Keratinocyte (primary cell): ENCODE measurements at regions not wholly inside any gene's neighbourhood (a gene's known extent, or its start where the extent isn't known, plus 50 kb on each side); places are given as distances from the start of the nearest gene placed in this dataset.

Experiments used
- DNase-seq: peaks from one replicate; pipeline ENCODE4 v3.0.0-alpha.2; 2011; ENCODE audit warnings: low read depth, missing footprints, low spot score
- FAIRE-seq: peaks from 2 replicates; lab custom pipeline; 2011; peaks lifted over from hg19 to GRCh38; lab: Jason Lieb, UNC
- H2AFZ ChIP-seq: 2 replicates; pipeline ENCODE4 v1.6.0; 2012; ENCODE audit warnings: low read length, control low read depth, inconsistent platforms; ENCODE audit not compliant: control insufficient read depth
- H3K27ac ChIP-seq: 2 replicates; pipeline ENCODE4 v1.5.1; 2011; ENCODE audit warnings: low read length; ENCODE audit not compliant: control insufficient read depth, insufficient read depth
- H3K27me3 ChIP-seq: 3 replicates; pipeline ENCODE4 v1.6.0; 2011; ENCODE audit warnings: low read length; ENCODE audit not compliant: control insufficient read depth, insufficient read depth; ENCODE audit errors: extremely low read depth
- H3K36me3 ChIP-seq, 2 experiments: 2 replicates in 1 of 2; 3 replicates in 1 of 2; pipeline ENCODE4 v1.5.1; 2011; ENCODE audit warnings: low read length in 2 of 2, mild to moderate bottlenecking in 1 of 2; ENCODE audit not compliant: control insufficient read depth in 2 of 2, insufficient read depth in 2 of 2; ENCODE audit errors: extremely low read depth in 1 of 2
- H3K4me1 ChIP-seq: 3 replicates; pipeline ENCODE4 v1.5.1; 2011; ENCODE audit warnings: low read length; ENCODE audit not compliant: control insufficient read depth, insufficient read depth; ENCODE audit errors: extremely low read depth
- H3K4me2 ChIP-seq: 3 replicates; pipeline ENCODE4 v1.6.0; 2011; ENCODE audit warnings: low read depth, low read length; ENCODE audit not compliant: control insufficient read depth, insufficient read depth; ENCODE audit errors: extremely low read depth
- H3K4me3 ChIP-seq, 3 experiments: fragments of 200-600 bp in 1 of 3; sonication (generic) in 1 of 3; 2 replicates in 2 of 3; 3 replicates in 1 of 3; pipeline ENCODE4 v1.5.1; 2011 to 2016; ENCODE audit warnings: low read length in 3 of 3, mild to moderate bottlenecking in 3 of 3, control low read depth in 2 of 3, inconsistent platforms in 1 of 3, low read depth in 1 of 3, mixed read lengths in 1 of 3, mixed run types in 1 of 3, moderate library complexity in 1 of 3; ENCODE audit not compliant: control insufficient read depth in 2 of 3, insufficient read depth in 2 of 3; ENCODE audit errors: extremely low read depth in 1 of 3
- H3K79me2 ChIP-seq: 2 replicates; pipeline ENCODE4 v1.6.0; 2012; ENCODE audit warnings: low read length; ENCODE audit not compliant: control insufficient read depth, insufficient read depth
- H3K9ac ChIP-seq: 3 replicates; pipeline ENCODE4 v1.6.0; 2011; ENCODE audit warnings: low read length; ENCODE audit not compliant: control insufficient read depth, insufficient read depth; ENCODE audit errors: extremely low read depth
- H3K9me1 ChIP-seq: 3 replicates; pipeline ENCODE4 v1.6.0; 2011; ENCODE audit warnings: low read length; ENCODE audit not compliant: control insufficient read depth, insufficient read depth; ENCODE audit errors: extremely low read depth
- H3K9me3 ChIP-seq: 2 replicates; pipeline ENCODE4 v1.5.1; 2012; ENCODE audit warnings: low read depth, low read length; ENCODE audit not compliant: control insufficient read depth
- H4K20me1 ChIP-seq: 3 replicates; pipeline ENCODE4 v1.6.0; 2011; ENCODE audit warnings: low read length; ENCODE audit not compliant: control insufficient read depth, insufficient read depth; ENCODE audit errors: extremely low read depth
- EZH2 ChIP-seq: IDR thresholded peaks from one replicate; pipeline ENCODE4 v1.6.1; 2012; ENCODE audit warnings: inconsistent platforms, mild to moderate bottlenecking, low read length, moderate library complexity
- dilution Hi-C: fragments of 300-500 bp; cut with MboI; formaldehyde crosslinking; loops from one replicate; pipeline ENCODE4 v1.7.0; 2020; ENCODE audit warnings: low sequenced_read_pairs; ENCODE audit not compliant: extremely low pct_ligation_motif_present
- TF ChIP-seq, protein P1 (sequence below), 3 experiments: IDR thresholded peaks in 1 of 3; conservative IDR thresholded peaks in 1 of 3; optimal IDR thresholded peaks in 1 of 3; 2 replicates in 2 of 3; 3 replicates in 1 of 3; pipeline versions ENCODE3 to v1.5.1; 2011; ENCODE audit warnings: low read length in 3 of 3, mild to moderate bottlenecking in 3 of 3, moderate library complexity in 2 of 3, control low read depth in 1 of 3, inconsistent platforms in 1 of 3; ENCODE audit not compliant: insufficient read depth in 2 of 3; ENCODE audit errors: extremely low read depth in 1 of 3

GRCh38 chrX:20410540-20410939 is 143.8 kb upstream of the RPS6KA3 start:
- Histone ChIP-seq H2AFZ (no peak overlapping the region), H3K9ac (no peak overlapping the region), H3K27me3 (no peaks in the 10 kb centered on the region), H3K27ac (no peak overlapping the region), H3K4me3 (no peak overlapping the region), H3K79me2 (no peaks in the 10 kb centered on the region), H4K20me1 (no peaks in the 10 kb centered on the region), H3K4me1 (no peaks in the 10 kb centered on the region), H3K9me3 (no peaks in the 10 kb centered on the region), H3K4me2 (no peak overlapping the region), H3K36me3 (no peaks in the 10 kb centered on the region), H3K9me1 (no peaks in the 10 kb centered on the region)
- dilution Hi-C loops, result no loop called here
- FAIRE-seq (no peak), DNase-seq (no peak)
- TF ChIP-seq, protein P1, sequence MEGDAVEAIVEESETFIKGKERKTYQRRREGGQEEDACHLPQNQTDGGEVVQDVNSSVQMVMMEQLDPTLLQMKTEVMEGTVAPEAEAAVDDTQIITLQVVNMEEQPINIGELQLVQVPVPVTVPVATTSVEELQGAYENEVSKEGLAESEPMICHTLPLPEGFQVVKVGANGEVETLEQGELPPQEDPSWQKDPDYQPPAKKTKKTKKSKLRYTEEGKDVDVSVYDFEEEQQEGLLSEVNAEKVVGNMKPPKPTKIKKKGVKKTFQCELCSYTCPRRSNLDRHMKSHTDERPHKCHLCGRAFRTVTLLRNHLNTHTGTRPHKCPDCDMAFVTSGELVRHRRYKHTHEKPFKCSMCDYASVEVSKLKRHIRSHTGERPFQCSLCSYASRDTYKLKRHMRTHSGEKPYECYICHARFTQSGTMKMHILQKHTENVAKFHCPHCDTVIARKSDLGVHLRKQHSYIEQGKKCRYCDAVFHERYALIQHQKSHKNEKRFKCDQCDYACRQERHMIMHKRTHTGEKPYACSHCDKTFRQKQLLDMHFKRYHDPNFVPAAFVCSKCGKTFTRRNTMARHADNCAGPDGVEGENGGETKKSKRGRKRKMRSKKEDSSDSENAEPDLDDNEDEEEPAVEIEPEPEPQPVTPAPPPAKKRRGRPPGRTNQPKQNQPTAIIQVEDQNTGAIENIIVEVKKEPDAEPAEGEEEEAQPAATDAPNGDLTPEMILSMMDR (optimal IDR thresholded peaks at IDR 0.05 in 1 of 3, IDR thresholded peaks at IDR 0.05 in 1 of 3, conservative IDR thresholded peaks at IDR 0.05 in 1 of 3; ENCODE audit: extremely low read depth in 1 of 3, insufficient read depth in 2 of 3, low read length in 3 of 3), result no peak
- no peak for TF ChIP-seq EZH2

- Histone ChIP-seq H3K4me2 (no peak overlapping the region), H3K9me3 (no peaks in the 10 kb centered on the region), H3K4me1 (no peaks in the 10 kb centered on the region), H3K9ac (no peak overlapping the region), H2AFZ (no peak overlapping the region), H3K27me3 (no peaks in the 10 kb centered on the region), H4K20me1 (no peaks in the 10 kb centered on the region), H3K4me3 (no peak overlapping the region), H3K79me2 (no peaks in the 10 kb centered on the region), H3K27ac (no peak overlapping the region), H3K9me1 (no peaks in the 10 kb centered on the region), H3K36me3 (no peaks in the 10 kb centered on the region)
- dilution Hi-C loops, result no loop called here
- TF ChIP-seq, protein P1 (optimal IDR thresholded peaks at IDR 0.05 in 1 of 3, IDR thresholded peaks at IDR 0.05 in 1 of 3, conservative IDR thresholded peaks at IDR 0.05 in 1 of 3; ENCODE audit: extremely low read depth in 1 of 3, insufficient read depth in 2 of 3, low read length in 3 of 3), result no peak
- no peak for TF ChIP-seq EZH2
- DNase-seq (no peak), FAIRE-seq (no peak)
These were observed 143.3 kb upstream of the RPS6KA3 start for GRCh38 chrX:20409991-20410390.
